ENCODE measurements at regions not wholly inside any gene's neighbourhood (a gene's known extent, or its start where the extent isn't known, plus 50 kb on each side); places are given as distances from the start of the nearest gene placed in this dataset.

- TF ChIP-seq CTCF (IDR thresholded peaks at IDR 0.05; ENCODE audit: insufficient read depth, low read depth, low read length) (no peak), EZH2 (IDR thresholded peaks at IDR 0.05; ENCODE audit: insufficient read depth, low read length) (no peak)
Measured at GRCh38 chr11:103661991-103662390, 374.4 kb upstream of the DDI1 start.
